ENCODE measurements at regions not wholly inside any gene's neighbourhood (a gene's known extent, or its start where the extent isn't known, plus 50 kb on each side); places are given as distances from the start of the nearest gene placed in this dataset.

GRCh38 chr11:37916331-37916730 is 1318.3 kb upstream of the RAG2 start:
- Histone ChIP-seq H3K27me3 (ENCODE audit: control insufficient read depth, insufficient read depth, low read length) (no peaks in the 10 kb centered on the region), H3K36me3 (ENCODE audit: control insufficient read depth, insufficient read depth, low read length) (no peaks in the 10 kb centered on the region), H3K4me3 (ENCODE audit: low read depth, low read length) (no peak overlapping the region)
- POLR2A ChIA-PET: no interaction called here
- TF ChIP-seq, protein P1, sequence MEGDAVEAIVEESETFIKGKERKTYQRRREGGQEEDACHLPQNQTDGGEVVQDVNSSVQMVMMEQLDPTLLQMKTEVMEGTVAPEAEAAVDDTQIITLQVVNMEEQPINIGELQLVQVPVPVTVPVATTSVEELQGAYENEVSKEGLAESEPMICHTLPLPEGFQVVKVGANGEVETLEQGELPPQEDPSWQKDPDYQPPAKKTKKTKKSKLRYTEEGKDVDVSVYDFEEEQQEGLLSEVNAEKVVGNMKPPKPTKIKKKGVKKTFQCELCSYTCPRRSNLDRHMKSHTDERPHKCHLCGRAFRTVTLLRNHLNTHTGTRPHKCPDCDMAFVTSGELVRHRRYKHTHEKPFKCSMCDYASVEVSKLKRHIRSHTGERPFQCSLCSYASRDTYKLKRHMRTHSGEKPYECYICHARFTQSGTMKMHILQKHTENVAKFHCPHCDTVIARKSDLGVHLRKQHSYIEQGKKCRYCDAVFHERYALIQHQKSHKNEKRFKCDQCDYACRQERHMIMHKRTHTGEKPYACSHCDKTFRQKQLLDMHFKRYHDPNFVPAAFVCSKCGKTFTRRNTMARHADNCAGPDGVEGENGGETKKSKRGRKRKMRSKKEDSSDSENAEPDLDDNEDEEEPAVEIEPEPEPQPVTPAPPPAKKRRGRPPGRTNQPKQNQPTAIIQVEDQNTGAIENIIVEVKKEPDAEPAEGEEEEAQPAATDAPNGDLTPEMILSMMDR (IDR thresholded peaks at IDR 0.05; ENCODE audit: insufficient read depth, low read depth, low read length): no peak
- no peak for DNase-seq (ENCODE audit: low read depth)
- CTCF ChIA-PET: no interaction called here

DNA sequence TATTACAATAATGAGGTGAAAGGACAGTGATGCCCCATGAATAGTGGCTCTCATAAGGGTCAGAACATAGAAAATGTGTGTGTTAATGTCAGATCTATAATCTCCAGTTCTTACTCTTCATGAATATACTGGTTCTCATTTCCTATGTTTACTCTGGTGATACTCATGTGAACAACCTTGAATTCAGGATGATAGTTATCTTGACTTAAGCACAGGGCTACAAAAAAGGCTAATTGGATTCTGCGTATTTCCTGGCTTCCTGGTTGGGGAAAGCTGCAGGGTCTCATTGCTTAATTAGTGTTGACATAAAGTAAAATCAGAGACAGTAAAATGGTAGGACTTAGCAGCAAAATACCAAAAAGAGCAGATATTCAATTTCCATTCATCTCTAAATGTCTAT is 1316.8 kb upstream of the RAG2 start:
- Histone ChIP-seq H3K27me3 (ENCODE audit: control insufficient read depth, insufficient read depth, low read length) (no peaks in the 10 kb centered on the region), H3K36me3 (ENCODE audit: control insufficient read depth, insufficient read depth, low read length) (no peaks in the 10 kb centered on the region), H3K4me3 (ENCODE audit: low read depth, low read length) (no peak overlapping the region)
- CTCF ChIA-PET: no interaction called here
- DNase-seq (ENCODE audit: low read depth): no peak
- POLR2A ChIA-PET: no interaction called here
- TF ChIP-seq, protein P1 (IDR thresholded peaks at IDR 0.05; ENCODE audit: insufficient read depth, low read depth, low read length): no peak

GRCh38 chr11:37908219-37908548 is 1310.1 kb upstream of the RAG2 start:
- POLR2A ChIA-PET: no interaction called here
- Histone ChIP-seq H3K36me3 (ENCODE audit: control insufficient read depth, insufficient read depth, low read length) (no peaks in the 10 kb centered on the region), H3K27me3 (ENCODE audit: control insufficient read depth, insufficient read depth, low read length) (no peaks in the 10 kb centered on the region), H3K4me3 (ENCODE audit: low read depth, low read length) (no peak overlapping the region)
- TF ChIP-seq, protein P1 (IDR thresholded peaks at IDR 0.05; ENCODE audit: insufficient read depth, low read depth, low read length): no peak
- CTCF ChIA-PET: no interaction called here
- no peak for DNase-seq (ENCODE audit: low read depth)

DNA sequence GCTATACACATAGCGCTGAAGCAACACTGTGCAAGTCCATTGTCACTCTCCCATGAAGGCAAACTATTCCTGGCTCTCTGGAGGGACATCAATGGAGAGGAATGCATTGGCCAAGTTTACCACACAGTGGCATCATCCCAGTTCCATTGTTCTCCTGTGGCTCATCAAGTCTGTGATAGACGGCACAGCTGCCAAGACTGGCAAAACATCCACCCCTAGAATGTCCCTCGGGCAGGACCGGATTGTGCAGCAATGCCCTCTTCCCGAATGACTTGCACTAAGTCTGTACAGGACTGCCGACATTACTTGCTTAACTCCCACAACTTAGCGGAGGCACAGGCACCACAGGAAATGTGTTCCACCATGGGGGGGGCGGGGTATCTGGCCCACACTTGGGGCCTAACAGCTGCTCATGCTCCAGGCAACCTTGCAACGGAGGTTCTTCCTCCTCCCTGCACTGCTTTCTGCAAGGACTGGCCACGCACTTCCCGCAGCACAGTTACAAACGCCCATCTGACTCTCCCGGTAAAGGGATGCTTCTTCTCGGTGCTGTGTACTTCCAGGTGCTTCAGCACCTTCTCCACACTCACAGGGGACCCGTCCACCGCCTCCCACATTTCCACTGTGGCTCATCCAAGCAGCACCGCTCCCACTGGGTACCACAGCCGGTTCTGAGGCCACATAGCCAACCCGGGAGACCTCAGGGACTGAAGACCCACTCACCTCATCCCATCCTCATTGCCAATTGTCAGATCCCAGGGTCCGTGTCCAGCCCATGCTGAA is 1309.6 kb upstream of the RAG2 start:
- TF ChIP-seq, protein P1 (IDR thresholded peaks at IDR 0.05; ENCODE audit: insufficient read depth, low read depth, low read length): no peak
- no peak for DNase-seq (ENCODE audit: low read depth)
- no peak overlapping the region for H3K4me3 ChIP-seq (ENCODE audit: low read depth, low read length)
- no peaks in the 10 kb centered on the region for H3K27me3 ChIP-seq (ENCODE audit: control insufficient read depth, insufficient read depth, low read length)
- CTCF ChIA-PET: no interaction called here
- POLR2A ChIA-PET: no interaction called here
- no peaks in the 10 kb centered on the region for H3K36me3 ChIP-seq (ENCODE audit: control insufficient read depth, insufficient read depth, low read length)

- ChIA-PET POLR2A (no interaction called here), CTCF (no interaction called here)
- H3K27me3 ChIP-seq (ENCODE audit: control insufficient read depth, insufficient read depth, low read length): no peaks in the 10 kb centered on the region
- no peak overlapping the region for H3K4me3 ChIP-seq (ENCODE audit: low read depth, low read length)
- TF ChIP-seq, protein P1 (IDR thresholded peaks at IDR 0.05; ENCODE audit: insufficient read depth, low read depth, low read length): no peak
- no peaks in the 10 kb centered on the region for H3K36me3 ChIP-seq (ENCODE audit: control insufficient read depth, insufficient read depth, low read length)
- no peak for DNase-seq (ENCODE audit: low read depth)
Measured at GRCh38 chr11:37905707-37906417, 1307.8 kb upstream of the RAG2 start.
